GM12878 (cell line): ENCODE measurements at regions not wholly inside any gene's neighbourhood (a gene's known extent, or its start where the extent isn't known, plus 50 kb on each side); places are given as distances from the start of the nearest gene placed in this dataset.

Source experiments
- ATAC-seq: fragments of 200-7000 bp; cut with Tn5 transposase; 3 replicates; pipeline ENCODE4 v1.9.1; 2020; ENCODE audit warnings: mild to moderate bottlenecking, moderate library complexity
- BruUV-seq: library from RNA; stranded (reverse); fragments of 400-500 nt; replicated peaks from 2 replicates; lab custom pipeline; 2021; lab: Mats Ljungman, UMichigan
- CTCF ChIA-PET: fragments of 300-600 bp; sonication (Branson Sonifier 250); formaldehyde crosslinking; extraction: SDS; loops from one replicate; lab custom pipeline; 2021; ENCODE audit warnings: inconsistent platforms; lab: Yijun Ruan, JAX
- POLR2A ChIA-PET: fragments of 350-600 bp; formaldehyde crosslinking; extraction: SDS; loops from one replicate; lab custom pipeline; 2021; ENCODE audit warnings: inconsistent platforms; lab: Charles Lee
- RAD21 ChIA-PET: fragments of 300-600 bp; sonication (Branson Sonifier 250); formaldehyde crosslinking; loops from one replicate; lab custom pipeline; 2023; ENCODE audit warnings: antibody characterized with exemption; ENCODE audit not compliant: unreplicated experiment; lab: Charles Lee
- SMC1A ChIA-PET: fragments of 300-600 bp; sonication (Branson Sonifier 250); formaldehyde crosslinking; loops from one replicate; lab custom pipeline; 2023; ENCODE audit not compliant: unreplicated experiment, uncharacterized antibody; lab: Charles Lee
- DNase-seq: peaks from one replicate; pipeline ENCODE4 v3.0.0-alpha.2; 2011; ENCODE audit warnings: low read depth, low spot score
- FAIRE-seq: peaks from 3 replicates; lab custom pipeline; 2011; peaks lifted over from hg19 to GRCh38; lab: Jason Lieb, UNC
- H2AFZ ChIP-seq: 2 replicates; pipeline ENCODE4 v1.6.0; 2011; ENCODE audit warnings: low read depth, low read length, control low read depth; ENCODE audit not compliant: control insufficient read depth
- H3K27ac ChIP-seq: 2 replicates; pipeline ENCODE4 v1.5.1; 2011; ENCODE audit warnings: control low read depth; ENCODE audit not compliant: control insufficient read depth, insufficient read depth
- H3K27me3 ChIP-seq, 2 experiments: replicated peaks in 1 of 2; 2 replicates each; pipeline versions ENCODE4 v1.6.0 to v1.6.1; 2011; ENCODE audit warnings: low read length in 1 of 2; ENCODE audit not compliant: control insufficient read depth in 2 of 2, insufficient read depth in 2 of 2
- H3K36me3 ChIP-seq, 2 experiments: 2 replicates each; pipeline ENCODE4 v1.5.1; 2011; ENCODE audit warnings: low read length in 1 of 2; ENCODE audit not compliant: control insufficient read depth in 2 of 2, insufficient read depth in 2 of 2
- H3K4me1 ChIP-seq: 2 replicates; pipeline ENCODE4 v1.6.1; 2011; ENCODE audit warnings: mild to moderate bottlenecking, low read length, moderate library complexity, mixed read lengths; ENCODE audit not compliant: control insufficient read depth, insufficient read depth
- H3K4me2 ChIP-seq: 2 replicates; pipeline ENCODE4 v1.6.0; 2011; ENCODE audit warnings: control low read depth; ENCODE audit not compliant: control insufficient read depth, insufficient read depth
- H3K4me3 ChIP-seq: fragments of 200-600 bp; sonication (generic); 2 replicates; pipeline ENCODE4 v1.5.1; 2016
- H3K79me2 ChIP-seq: 2 replicates; pipeline ENCODE4 v1.6.0; 2011; ENCODE audit warnings: low read length; ENCODE audit not compliant: control insufficient read depth, insufficient read depth
- H3K9ac ChIP-seq: 2 replicates; pipeline ENCODE4 v1.8.0; 2011; ENCODE audit warnings: low read length, control low read depth, mixed read lengths; ENCODE audit not compliant: control insufficient read depth, insufficient read depth
- H3K9me3 ChIP-seq: replicated peaks from 3 replicates; pipeline ENCODE4 v1.5.1; 2011; ENCODE audit warnings: mild to moderate bottlenecking, low read length; ENCODE audit not compliant: control insufficient read depth, insufficient read depth
- H4K20me1 ChIP-seq: 2 replicates; pipeline ENCODE4 v1.6.0; 2011; ENCODE audit not compliant: control insufficient read depth, insufficient read depth
- ATF7 ChIP-seq: fragments of 450-650 bp; IDR thresholded peaks from 2 replicates; pipeline ENCODE4 v1.6.1; 2016; ENCODE audit warnings: low read depth, mild to moderate bottlenecking
- BCL11A ChIP-seq: IDR thresholded peaks from 2 replicates; pipeline ENCODE4 v1.6.1; 2011; ENCODE audit warnings: low read depth, low read length
- CBX3 ChIP-seq: fragments of 200-600 bp; sonication (generic); IDR thresholded peaks from 2 replicates; pipeline ENCODE4 v1.6.1; 2016; ENCODE audit warnings: low read depth, borderline replicate concordance
- CREM ChIP-seq: IDR thresholded peaks from 2 replicates; pipeline ENCODE4 v1.6.1; 2014; ENCODE audit warnings: antibody characterized with exemption, low read depth
- FOXK2 ChIP-seq: fragments of 450-650 bp; IDR thresholded peaks from 2 replicates; pipeline ENCODE4 v1.6.1; 2017; ENCODE audit warnings: mild to moderate bottlenecking, moderate library complexity
- HDAC2 ChIP-seq: fragments of 200-600 bp; sonication (generic); IDR thresholded peaks from 2 replicates; pipeline ENCODE4 v1.6.1; 2017
- HDGF ChIP-seq: fragments of 450-650 bp; IDR thresholded peaks from 2 replicates; pipeline ENCODE4 v1.6.1; 2016; ENCODE audit warnings: antibody characterized with exemption
- MEF2B ChIP-seq: fragments of 450-650 bp; IDR thresholded peaks from 2 replicates; pipeline ENCODE4 v1.6.1; 2018; ENCODE audit warnings: mild to moderate bottlenecking, moderate library complexity; ENCODE audit not compliant: partially characterized antibody, poor library complexity, severe bottlenecking
- MXI1 ChIP-seq: fragments of 150-350 bp; IDR thresholded peaks from 2 replicates; pipeline ENCODE4 v1.6.1; 2011; ENCODE audit warnings: low read depth, mild to moderate bottlenecking, inconsistent platforms, low read length, improper control_type of control experiment
- NRF1 ChIP-seq: conservative IDR thresholded peaks from 2 replicates; pipeline ENCODE4 v1.6.1; 2011; ENCODE audit warnings: mild to moderate bottlenecking, low read depth, low read length, improper control_type of control experiment
- PML ChIP-seq: IDR thresholded peaks from 2 replicates; pipeline ENCODE4 v1.6.1; 2012; ENCODE audit warnings: low read length, inconsistent platforms
- SP1 ChIP-seq: IDR thresholded peaks from one replicate; pipeline ENCODE4 v1.6.1; 2011; ENCODE audit warnings: low read depth, low read length
- SUZ12 ChIP-seq: fragments of 200-600 bp; sonication (generic); IDR thresholded peaks from one replicate; pipeline ENCODE4 v1.6.1; 2018; ENCODE audit warnings: antibody characterized with exemption, mild to moderate bottlenecking; ENCODE audit not compliant: unreplicated experiment
- ZNF622 ChIP-seq: fragments of 450-650 bp; IDR thresholded peaks from 2 replicates; pipeline ENCODE4 v1.6.1; 2017; ENCODE audit warnings: mild to moderate bottlenecking, inconsistent platforms
- in situ Hi-C: fragments of 300-500 bp; cut with MboI; formaldehyde crosslinking; loops from 9 replicates; pipeline ENCODE4 v1.14.3; 2018; ENCODE audit warnings: mixed read lengths
- intact Hi-C: fragments of 100-400 bp; cut with micrococcal nuclease; formaldehyde crosslinking; loops from one replicate; pipeline ENCODE4 v1.14.2; 2022; ENCODE audit not compliant: unreplicated experiment
- TF ChIP-seq, protein P1 (sequence below): IDR thresholded peaks from 2 replicates; pipeline ENCODE4 v1.6.1; 2011; ENCODE audit warnings: borderline replicate concordance, low read depth, mild to moderate bottlenecking, moderate library complexity, low read length; ENCODE audit not compliant: insufficient read depth, poor library complexity, severe bottlenecking
- TF ChIP-seq, protein P2 (sequence below): IDR thresholded peaks from 2 replicates; pipeline ENCODE4 v1.6.1; 2011; ENCODE audit warnings: mild to moderate bottlenecking, low read depth, low read length, moderate library complexity; ENCODE audit not compliant: insufficient replicate concordance
- TF ChIP-seq, protein P3 (sequence below): fragments of 450-650 bp; IDR thresholded peaks from 2 replicates; pipeline ENCODE4 v1.6.1; 2017; ENCODE audit warnings: mild to moderate bottlenecking, moderate library complexity
- TF ChIP-seq, protein P4 (sequence below): fragments of 150-350 bp; IDR thresholded peaks from 2 replicates; pipeline ENCODE4 v1.6.1; 2014; ENCODE audit warnings: mild to moderate bottlenecking, low read depth, low read length

DNA sequence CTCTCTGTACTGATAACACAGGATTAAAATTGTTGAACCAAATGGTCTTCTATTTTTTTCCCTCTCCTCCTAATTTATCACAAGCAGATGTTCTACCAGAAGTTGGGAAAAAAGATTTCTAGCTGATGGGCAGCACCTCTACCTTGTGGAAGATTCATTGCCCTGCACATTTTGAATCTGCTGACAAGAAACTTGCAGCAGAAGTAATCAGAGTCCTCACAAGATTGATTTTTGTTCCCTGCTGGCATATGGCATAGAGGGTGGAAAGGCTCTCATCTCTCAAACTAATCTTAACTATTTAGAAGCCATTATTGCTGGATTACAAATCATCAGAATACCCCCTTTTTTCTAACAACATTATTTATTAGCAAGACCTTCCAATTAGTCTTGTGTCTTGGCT lies 148.9 kb upstream of the MEIS2 start:
- no peak for FAIRE-seq
- CTCF ChIA-PET: no interaction called here
- no peaks in the 10 kb centered on the region for H3K9me3 ChIP-seq
- H4K20me1 ChIP-seq: no peaks in the 10 kb centered on the region
- POLR2A ChIA-PET: no interaction called here
- no peak overlapping the region for H3K27ac ChIP-seq
- no TSS peak for BruUV-seq
- no peaks in the 10 kb centered on the region for H3K27me3 ChIP-seq
- TF ChIP-seq, protein P1, sequence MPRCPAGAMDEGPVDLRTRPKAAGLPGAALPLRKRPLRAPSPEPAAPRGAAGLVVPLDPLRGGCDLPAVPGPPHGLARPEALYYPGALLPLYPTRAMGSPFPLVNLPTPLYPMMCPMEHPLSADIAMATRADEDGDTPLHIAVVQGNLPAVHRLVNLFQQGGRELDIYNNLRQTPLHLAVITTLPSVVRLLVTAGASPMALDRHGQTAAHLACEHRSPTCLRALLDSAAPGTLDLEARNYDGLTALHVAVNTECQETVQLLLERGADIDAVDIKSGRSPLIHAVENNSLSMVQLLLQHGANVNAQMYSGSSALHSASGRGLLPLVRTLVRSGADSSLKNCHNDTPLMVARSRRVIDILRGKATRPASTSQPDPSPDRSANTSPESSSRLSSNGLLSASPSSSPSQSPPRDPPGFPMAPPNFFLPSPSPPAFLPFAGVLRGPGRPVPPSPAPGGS: no peak
- no peak for TF ChIP-seq SP1
- no peak for TF ChIP-seq PML
- no peak for TF ChIP-seq SUZ12
- TF ChIP-seq, protein P2, sequence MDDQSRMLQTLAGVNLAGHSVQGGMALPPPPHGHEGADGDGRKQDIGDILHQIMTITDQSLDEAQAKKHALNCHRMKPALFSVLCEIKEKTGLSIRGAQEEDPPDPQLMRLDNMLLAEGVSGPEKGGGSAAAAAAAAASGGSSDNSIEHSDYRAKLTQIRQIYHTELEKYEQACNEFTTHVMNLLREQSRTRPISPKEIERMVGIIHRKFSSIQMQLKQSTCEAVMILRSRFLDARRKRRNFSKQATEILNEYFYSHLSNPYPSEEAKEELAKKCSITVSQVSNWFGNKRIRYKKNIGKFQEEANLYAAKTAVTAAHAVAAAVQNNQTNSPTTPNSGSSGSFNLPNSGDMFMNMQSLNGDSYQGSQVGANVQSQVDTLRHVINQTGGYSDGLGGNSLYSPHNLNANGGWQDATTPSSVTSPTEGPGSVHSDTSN: no peak
- TF ChIP-seq ZNF622: no peak
- TF ChIP-seq, protein P3, sequence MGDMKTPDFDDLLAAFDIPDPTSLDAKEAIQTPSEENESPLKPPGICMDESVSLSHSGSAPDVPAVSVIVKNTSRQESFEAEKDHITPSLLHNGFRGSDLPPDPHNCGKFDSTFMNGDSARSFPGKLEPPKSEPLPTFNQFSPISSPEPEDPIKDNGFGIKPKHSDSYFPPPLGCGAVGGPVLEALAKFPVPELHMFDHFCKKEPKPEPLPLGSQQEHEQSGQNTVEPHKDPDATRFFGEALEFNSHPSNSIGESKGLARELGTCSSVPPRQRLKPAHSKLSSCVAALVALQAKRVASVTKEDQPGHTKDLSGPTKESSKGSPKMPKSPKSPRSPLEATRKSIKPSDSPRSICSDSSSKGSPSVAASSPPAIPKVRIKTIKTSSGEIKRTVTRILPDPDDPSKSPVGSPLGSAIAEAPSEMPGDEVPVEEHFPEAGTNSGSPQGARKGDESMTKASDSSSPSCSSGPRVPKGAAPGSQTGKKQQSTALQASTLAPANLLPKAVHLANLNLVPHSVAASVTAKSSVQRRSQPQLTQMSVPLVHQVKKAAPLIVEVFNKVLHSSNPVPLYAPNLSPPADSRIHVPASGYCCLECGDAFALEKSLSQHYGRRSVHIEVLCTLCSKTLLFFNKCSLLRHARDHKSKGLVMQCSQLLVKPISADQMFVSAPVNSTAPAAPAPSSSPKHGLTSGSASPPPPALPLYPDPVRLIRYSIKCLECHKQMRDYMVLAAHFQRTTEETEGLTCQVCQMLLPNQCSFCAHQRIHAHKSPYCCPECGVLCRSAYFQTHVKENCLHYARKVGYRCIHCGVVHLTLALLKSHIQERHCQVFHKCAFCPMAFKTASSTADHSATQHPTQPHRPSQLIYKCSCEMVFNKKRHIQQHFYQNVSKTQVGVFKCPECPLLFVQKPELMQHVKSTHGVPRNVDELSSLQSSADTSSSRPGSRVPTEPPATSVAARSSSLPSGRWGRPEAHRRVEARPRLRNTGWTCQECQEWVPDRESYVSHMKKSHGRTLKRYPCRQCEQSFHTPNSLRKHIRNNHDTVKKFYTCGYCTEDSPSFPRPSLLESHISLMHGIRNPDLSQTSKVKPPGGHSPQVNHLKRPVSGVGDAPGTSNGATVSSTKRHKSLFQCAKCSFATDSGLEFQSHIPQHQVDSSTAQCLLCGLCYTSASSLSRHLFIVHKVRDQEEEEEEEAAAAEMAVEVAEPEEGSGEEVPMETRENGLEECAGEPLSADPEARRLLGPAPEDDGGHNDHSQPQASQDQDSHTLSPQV: no peak
- TF ChIP-seq NRF1: no peak
- no peak for TF ChIP-seq CBX3
- TF ChIP-seq ATF7: no peak
- no peak for TF ChIP-seq FOXK2
- TF ChIP-seq MEF2B: no peak
- TF ChIP-seq BCL11A: no peak
- no peak for TF ChIP-seq CREM
- TF ChIP-seq HDGF: no peak
- TF ChIP-seq HDAC2: no peak
- TF ChIP-seq, protein P4, sequence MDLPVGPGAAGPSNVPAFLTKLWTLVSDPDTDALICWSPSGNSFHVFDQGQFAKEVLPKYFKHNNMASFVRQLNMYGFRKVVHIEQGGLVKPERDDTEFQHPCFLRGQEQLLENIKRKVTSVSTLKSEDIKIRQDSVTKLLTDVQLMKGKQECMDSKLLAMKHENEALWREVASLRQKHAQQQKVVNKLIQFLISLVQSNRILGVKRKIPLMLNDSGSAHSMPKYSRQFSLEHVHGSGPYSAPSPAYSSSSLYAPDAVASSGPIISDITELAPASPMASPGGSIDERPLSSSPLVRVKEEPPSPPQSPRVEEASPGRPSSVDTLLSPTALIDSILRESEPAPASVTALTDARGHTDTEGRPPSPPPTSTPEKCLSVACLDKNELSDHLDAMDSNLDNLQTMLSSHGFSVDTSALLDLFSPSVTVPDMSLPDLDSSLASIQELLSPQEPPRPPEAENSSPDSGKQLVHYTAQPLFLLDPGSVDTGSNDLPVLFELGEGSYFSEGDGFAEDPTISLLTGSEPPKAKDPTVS: no peak
- no peak for TF ChIP-seq MXI1
- no peak overlapping the region for H3K4me3 ChIP-seq
- no peaks in the 10 kb centered on the region for H3K36me3 ChIP-seq
- no peak for DNase-seq
- in situ Hi-C loops: no loop called here
- ATAC-seq: no peak
- no peak overlapping the region for H2AFZ ChIP-seq
- intact Hi-C loops: loop anchor here (10.0 kb wide), 1 partner anchor 64 kb away; no protein-coding TSS in a partner anchor
- SMC1A ChIA-PET: no interaction called here
- RAD21 ChIA-PET: no interaction called here
- H3K79me2 ChIP-seq: no peaks in the 10 kb centered on the region
- H3K4me1 ChIP-seq: no peaks in the 10 kb centered on the region
- H3K9ac ChIP-seq: no peak overlapping the region
- H3K4me2 ChIP-seq: no peak overlapping the region
